CD4-positive, alpha-beta T cell treated with Interleukin-4 for 1 hour (primary cell): ENCODE measurements at regions not wholly inside any gene's neighbourhood (a gene's known extent, or its start where the extent isn't known, plus 50 kb on each side); places are given as distances from the start of the nearest gene placed in this dataset.

ENCODE experiments used
- DNase-seq, 2 donors: peaks; one replicate each; pipeline ENCODE4 v3.0.0-alpha.2; 2020 to 2022

GRCh38 chr9:108483676-108484075, 372.1 kb downstream of the ACTL7B start:
- no peak for DNase-seq

GRCh38 chr9:108479989-108480652, 375.7 kb downstream of the ACTL7B start:
- no peak for DNase-seq

GRCh38 chr9:108478431-108479332, 377.1 kb downstream of the ACTL7B start:
- DNase-seq: no peak

GRCh38 chr9:108477529-108478006, 378.2 kb downstream of the ACTL7B start:
- DNase-seq: no peak

- no peak for DNase-seq
Observed at GRCh38 chr9:108476574-108476973, 379.2 kb downstream of the ACTL7B start.

- no peak for DNase-seq
Observed at GRCh38 chr9:108475813-108476212, 380.0 kb downstream of the ACTL7B start.

- no peak for DNase-seq
Observed at GRCh38 chr9:108474356-108474755, 381.4 kb downstream of the ACTL7B start.

- no peak for DNase-seq
Observed at GRCh38 chr9:108473209-108474112, 382.3 kb downstream of the ACTL7B start.

- DNase-seq: peak; percentile 11 to 48
Observed at GRCh38 chr9:108469654-108470053, 386.1 kb downstream of the ACTL7B start.

GRCh38 chr9:108468364-108468763, 387.4 kb downstream of the ACTL7B start:
- DNase-seq: no peak

GRCh38 chr9:108467653-108468324, 388.0 kb downstream of the ACTL7B start:
- DNase-seq: no peak

GRCh38 chr9:108467161-108467560, 388.6 kb downstream of the ACTL7B start:
- no peak for DNase-seq

- no peak for DNase-seq
Observed at GRCh38 chr9:108466304-108466703, 389.5 kb downstream of the ACTL7B start.

- no peak for DNase-seq
Observed at GRCh38 chr9:108463932-108464606, 391.7 kb downstream of the ACTL7B start.

GRCh38 chr9:108456903-108457302, 398.9 kb downstream of the ACTL7B start:
- DNase-seq: no peak

- DNase-seq: no peak
Observed at GRCh38 chr9:108445431-108446071, 410.2 kb downstream of the ACTL7B start.

GRCh38 chr9:108444400-108445358, 411.1 kb downstream of the ACTL7B start:
- DNase-seq: no peak

GRCh38 chr9:108443741-108444140, 412.0 kb downstream of the ACTL7B start:
- no peak for DNase-seq

- no peak for DNase-seq
Observed at GRCh38 chr9:108443019-108443633, 412.7 kb downstream of the ACTL7B start.

GRCh38 chr9:108442627-108443018, 413.2 kb downstream of the ACTL7B start:
- no peak for DNase-seq
